SK-N-MC (cell line): ENCODE measurements at regions not wholly inside any gene's neighbourhood (a gene's known extent, or its start where the extent isn't known, plus 50 kb on each side); places are given as distances from the start of the nearest gene placed in this dataset.

Source experiments
- EZH2 ChIP-seq: fragments of 200-600 bp; sonication (generic); IDR thresholded peaks from one replicate; pipeline ENCODE4 v1.6.1; 2017; ENCODE audit warnings: antibody characterized with exemption
- POLR2AphosphoS5 ChIP-seq: IDR thresholded peaks from 2 replicates; pipeline ENCODE4 v1.6.1; 2012; ENCODE audit warnings: mild to moderate bottlenecking, low read depth, low read length, borderline replicate concordance

DNA sequence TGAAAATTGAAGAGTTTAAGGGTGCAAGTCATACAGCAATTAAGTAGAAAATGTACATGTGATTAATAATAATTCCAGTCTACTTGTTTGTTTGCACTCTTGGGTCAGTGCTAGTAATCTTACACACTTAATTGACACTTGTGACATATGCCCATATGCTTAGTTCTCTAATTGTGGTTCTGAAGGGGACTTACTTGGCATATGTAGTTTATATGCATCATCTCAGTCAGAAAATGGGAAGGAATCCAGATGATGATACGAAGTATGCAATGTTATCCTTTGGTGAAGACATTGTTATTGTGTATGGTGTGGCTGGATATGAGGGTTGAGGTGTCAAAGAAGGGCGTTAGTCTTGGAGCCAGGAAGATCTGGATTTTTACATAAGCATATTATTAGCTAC, 193.5 kb upstream of the HDAC9 start:
- TF ChIP-seq POLR2AphosphoS5 (no peak), EZH2 (no peak)
